ENCODE measurements at regions not wholly inside any gene's neighbourhood (a gene's known extent, or its start where the extent isn't known, plus 50 kb on each side); places are given as distances from the start of the nearest gene placed in this dataset.

DNA sequence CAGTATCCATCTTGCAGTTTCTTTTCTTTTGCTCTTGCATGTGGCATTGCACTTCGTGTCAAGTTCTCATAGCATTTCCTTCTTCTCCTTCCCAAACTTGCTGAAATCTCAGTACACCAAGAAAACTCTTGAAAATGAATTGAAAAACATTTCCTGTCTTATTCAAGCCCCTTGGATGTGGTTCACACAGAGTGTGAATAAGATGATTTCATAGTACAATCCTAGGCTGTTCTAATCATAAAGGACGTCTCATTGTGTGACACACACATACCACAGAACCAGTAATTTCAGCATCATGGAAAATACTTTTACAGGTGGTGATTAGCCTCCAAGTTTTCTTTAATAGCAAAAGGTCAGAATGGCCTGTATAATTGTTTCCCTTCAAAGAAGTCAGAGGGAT, 121.6 kb upstream of the AADACL2 start:
- Histone ChIP-seq H3K27ac (ENCODE audit: low read depth, low read length) (no peak overlapping the region), H3K4me1 (ENCODE audit: insufficient read depth, low read length) (no peaks in the 10 kb centered on the region), H3K9me3 (ENCODE audit: low read depth, low read length) (no peaks in the 10 kb centered on the region), H3K4me2 (ENCODE audit: insufficient read depth, low read length) (no peak overlapping the region), H3K36me3 (ENCODE audit: insufficient read depth, low read length) (no peaks in the 10 kb centered on the region), H3K4me3 (ENCODE audit: insufficient read depth, low read length) (no peak overlapping the region), H3K27me3 (ENCODE audit: insufficient read depth, low read length) (no peaks in the 10 kb centered on the region), H4K20me1 (ENCODE audit: insufficient read depth, low read length) (no peaks in the 10 kb centered on the region), H3K79me2 (ENCODE audit: insufficient read depth, low read length) (no peaks in the 10 kb centered on the region), H2AFZ (ENCODE audit: low read length) (no peak overlapping the region)
- DNase-seq (ENCODE audit: insufficient read length, low spot score, missing footprints): no peak
- TF ChIP-seq, protein P1, sequence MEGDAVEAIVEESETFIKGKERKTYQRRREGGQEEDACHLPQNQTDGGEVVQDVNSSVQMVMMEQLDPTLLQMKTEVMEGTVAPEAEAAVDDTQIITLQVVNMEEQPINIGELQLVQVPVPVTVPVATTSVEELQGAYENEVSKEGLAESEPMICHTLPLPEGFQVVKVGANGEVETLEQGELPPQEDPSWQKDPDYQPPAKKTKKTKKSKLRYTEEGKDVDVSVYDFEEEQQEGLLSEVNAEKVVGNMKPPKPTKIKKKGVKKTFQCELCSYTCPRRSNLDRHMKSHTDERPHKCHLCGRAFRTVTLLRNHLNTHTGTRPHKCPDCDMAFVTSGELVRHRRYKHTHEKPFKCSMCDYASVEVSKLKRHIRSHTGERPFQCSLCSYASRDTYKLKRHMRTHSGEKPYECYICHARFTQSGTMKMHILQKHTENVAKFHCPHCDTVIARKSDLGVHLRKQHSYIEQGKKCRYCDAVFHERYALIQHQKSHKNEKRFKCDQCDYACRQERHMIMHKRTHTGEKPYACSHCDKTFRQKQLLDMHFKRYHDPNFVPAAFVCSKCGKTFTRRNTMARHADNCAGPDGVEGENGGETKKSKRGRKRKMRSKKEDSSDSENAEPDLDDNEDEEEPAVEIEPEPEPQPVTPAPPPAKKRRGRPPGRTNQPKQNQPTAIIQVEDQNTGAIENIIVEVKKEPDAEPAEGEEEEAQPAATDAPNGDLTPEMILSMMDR (IDR thresholded peaks at IDR 0.05; ENCODE audit: extremely low read depth, low read depth, low read length): no peak

DNA sequence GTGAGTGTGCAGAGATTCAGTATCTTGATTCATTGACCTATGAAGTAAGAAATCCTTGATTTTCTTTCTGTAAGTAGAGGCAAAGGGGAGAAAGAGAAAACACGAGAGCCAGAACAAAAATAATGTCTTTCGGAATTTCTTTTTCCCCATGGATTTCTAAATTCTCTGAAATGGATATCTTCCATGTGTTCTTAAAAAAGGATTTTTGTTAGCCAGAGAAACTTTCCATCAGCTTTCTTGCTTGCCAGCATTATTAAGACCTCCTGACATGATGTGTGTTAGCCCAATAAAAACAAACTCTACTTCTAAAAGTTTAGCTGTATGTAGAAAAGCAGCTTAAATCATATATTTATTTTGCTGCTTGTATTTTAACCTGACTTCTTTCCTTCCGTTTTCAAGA, 122.3 kb upstream of the AADACL2 start:
- no peaks in the 10 kb centered on the region for H3K4me1 ChIP-seq (ENCODE audit: insufficient read depth, low read length)
- no peaks in the 10 kb centered on the region for H3K9me3 ChIP-seq (ENCODE audit: low read depth, low read length)
- TF ChIP-seq, protein P1 (IDR thresholded peaks at IDR 0.05; ENCODE audit: extremely low read depth, low read depth, low read length): no peak
- no peak for DNase-seq (ENCODE audit: insufficient read length, low spot score, missing footprints)
- no peak overlapping the region for H2AFZ ChIP-seq (ENCODE audit: low read length)
- no peaks in the 10 kb centered on the region for H3K27me3 ChIP-seq (ENCODE audit: insufficient read depth, low read length)
- no peaks in the 10 kb centered on the region for H4K20me1 ChIP-seq (ENCODE audit: insufficient read depth, low read length)
- no peaks in the 10 kb centered on the region for H3K36me3 ChIP-seq (ENCODE audit: insufficient read depth, low read length)
- H3K27ac ChIP-seq (ENCODE audit: low read depth, low read length): no peak overlapping the region
- H3K79me2 ChIP-seq (ENCODE audit: insufficient read depth, low read length): no peaks in the 10 kb centered on the region
- H3K4me2 ChIP-seq (ENCODE audit: insufficient read depth, low read length): no peak overlapping the region
- H3K4me3 ChIP-seq (ENCODE audit: insufficient read depth, low read length): no peak overlapping the region

DNA sequence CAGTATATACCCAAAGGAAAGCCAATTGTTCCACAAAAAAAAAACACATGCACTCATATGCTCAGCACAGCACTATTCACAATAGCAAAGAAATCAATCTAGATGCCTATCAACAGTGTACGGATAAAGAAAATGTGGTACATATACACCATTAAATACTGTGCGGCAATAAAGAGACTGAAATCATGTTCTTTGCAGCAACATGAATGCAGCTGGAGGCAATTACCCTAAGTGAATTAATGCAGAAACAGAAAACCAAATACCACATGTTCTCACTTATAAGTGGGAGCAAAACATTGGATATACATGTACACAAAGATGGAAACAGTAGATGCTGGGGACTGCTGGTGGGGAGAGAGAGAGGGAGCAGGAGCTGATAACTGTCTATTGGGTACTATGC, 124.2 kb upstream of the AADACL2 start:
- H3K36me3 ChIP-seq (ENCODE audit: insufficient read depth, low read length): no peaks in the 10 kb centered on the region
- no peaks in the 10 kb centered on the region for H3K27me3 ChIP-seq (ENCODE audit: insufficient read depth, low read length)
- no peaks in the 10 kb centered on the region for H3K9me3 ChIP-seq (ENCODE audit: low read depth, low read length)
- H3K4me3 ChIP-seq (ENCODE audit: insufficient read depth, low read length): no peak overlapping the region
- DNase-seq (ENCODE audit: insufficient read length, low spot score, missing footprints): no peak
- no peaks in the 10 kb centered on the region for H4K20me1 ChIP-seq (ENCODE audit: insufficient read depth, low read length)
- no peak overlapping the region for H2AFZ ChIP-seq (ENCODE audit: low read length)
- no peaks in the 10 kb centered on the region for H3K79me2 ChIP-seq (ENCODE audit: insufficient read depth, low read length)
- H3K27ac ChIP-seq (ENCODE audit: low read depth, low read length): no peak overlapping the region
- no peak overlapping the region for H3K4me2 ChIP-seq (ENCODE audit: insufficient read depth, low read length)
- H3K4me1 ChIP-seq (ENCODE audit: insufficient read depth, low read length): no peaks in the 10 kb centered on the region
- TF ChIP-seq, protein P1 (IDR thresholded peaks at IDR 0.05; ENCODE audit: extremely low read depth, low read depth, low read length): no peak

DNA sequence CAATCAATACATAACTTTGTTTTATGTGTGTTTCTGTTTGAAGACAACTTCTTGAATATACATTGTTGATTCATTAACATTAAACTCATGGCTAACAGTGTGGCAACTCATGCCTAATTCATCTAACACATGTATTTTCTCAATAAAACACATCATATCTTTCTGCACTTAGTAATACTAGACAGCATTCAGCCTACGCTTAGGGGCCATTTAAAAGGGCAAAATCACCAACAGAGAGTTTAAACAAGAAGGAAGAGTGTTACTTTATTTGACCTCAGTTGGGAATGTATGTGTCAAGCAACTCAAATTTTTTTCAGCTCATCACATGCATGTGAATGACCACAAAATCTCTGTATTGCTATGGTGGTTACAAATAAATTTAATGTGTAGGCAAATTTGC, 128.8 kb upstream of the AADACL2 start:
- DNase-seq (ENCODE audit: insufficient read length, low spot score, missing footprints): no peak
- H3K27ac ChIP-seq (ENCODE audit: low read depth, low read length): no peak overlapping the region
- H2AFZ ChIP-seq (ENCODE audit: low read length): no peak overlapping the region

More for the DNA sequence above, 128.8 kb upstream of the AADACL2 start:
- Histone ChIP-seq H3K4me3 (ENCODE audit: insufficient read depth, low read length) (no peak overlapping the region), H4K20me1 (ENCODE audit: insufficient read depth, low read length) (no peaks in the 10 kb centered on the region), H3K27me3 (ENCODE audit: insufficient read depth, low read length) (no peaks in the 10 kb centered on the region), H3K9me3 (ENCODE audit: low read depth, low read length) (no peaks in the 10 kb centered on the region), H3K36me3 (ENCODE audit: insufficient read depth, low read length) (no peaks in the 10 kb centered on the region), H3K79me2 (ENCODE audit: insufficient read depth, low read length) (no peaks in the 10 kb centered on the region), H3K4me2 (ENCODE audit: insufficient read depth, low read length) (no peak overlapping the region), H3K4me1 (ENCODE audit: insufficient read depth, low read length) (no peaks in the 10 kb centered on the region)
- TF ChIP-seq, protein P1 (IDR thresholded peaks at IDR 0.05; ENCODE audit: extremely low read depth, low read depth, low read length): no peak

Measured in osteoblast (primary cell).